ENCODE measurements at regions not wholly inside any gene's neighbourhood (a gene's known extent, or its start where the extent isn't known, plus 50 kb on each side); places are given as distances from the start of the nearest gene placed in this dataset.

GRCh38 chr9:129422032-129422842, 198.7 kb downstream of the C9orf50 start:
- no peaks in the 10 kb centered on the region for H3K9me3 Mint-ChIP-seq (ENCODE audit: low read depth)
- no peak overlapping the region for H3K4me3 Mint-ChIP-seq
- H3K27me3 Mint-ChIP-seq = no peaks in the 10 kb centered on the region
- intact Hi-C loops (cut with DNase I, micrococcal nuclease) = no loop called here
- ChIA-PET POLR2A (no interaction called here), CTCF (interaction anchor here (0.7 kb wide), 1 partner anchor 292 kb away, joined by 3 read pairs; no protein-coding TSS in a partner anchor)
- H3K27ac Mint-ChIP-seq = no peak overlapping the region
- no peaks in the 10 kb centered on the region for H3K36me3 Mint-ChIP-seq (ENCODE audit: low read depth)
- DNase-seq (no peak), ATAC-seq (no peak)
- peaks cover 11% of the 10 kb centered on the region for H3K4me1 Mint-ChIP-seq

GRCh38 chr9:129421371-129421770, 199.5 kb downstream of the C9orf50 start:
- Mint-ChIP-seq H3K9me3 (ENCODE audit: low read depth) (no peaks in the 10 kb centered on the region), H3K36me3 (ENCODE audit: low read depth) (no peaks in the 10 kb centered on the region), H3K27ac (no peak overlapping the region), H3K27me3 (no peaks in the 10 kb centered on the region), H3K4me3 (no peak overlapping the region), H3K4me1 (peaks cover 12% of the 10 kb centered on the region)
- intact Hi-C loops (cut with DNase I, micrococcal nuclease) = no loop called here
- ChIA-PET POLR2A (no interaction called here), CTCF (no interaction called here)
- DNase-seq (no peak), ATAC-seq (no peak)

- Mint-ChIP-seq H3K27me3 (no peaks in the 10 kb centered on the region), H3K4me3 (no peak overlapping the region), H3K4me1 (peaks cover 12% of the 10 kb centered on the region), H3K27ac (no peak overlapping the region), H3K36me3 (ENCODE audit: low read depth) (no peaks in the 10 kb centered on the region), H3K9me3 (ENCODE audit: low read depth) (no peaks in the 10 kb centered on the region)
- ChIA-PET POLR2A (no interaction called here), CTCF (no interaction called here)
- ATAC-seq = peak; percentile 40
- intact Hi-C loops (cut with DNase I, micrococcal nuclease) = no loop called here
- DNase-seq = no peak
Observed at GRCh38 chr9:129420721-129421120, 200.2 kb downstream of the C9orf50 start.

- Mint-ChIP-seq H3K27ac (no peak overlapping the region), H3K4me1 (peaks cover 14% of the 10 kb centered on the region), H3K27me3 (no peaks in the 10 kb centered on the region), H3K36me3 (ENCODE audit: low read depth) (no peaks in the 10 kb centered on the region), H3K9me3 (ENCODE audit: low read depth) (no peaks in the 10 kb centered on the region), H3K4me3 (no peak overlapping the region)
- ATAC-seq = no peak
- no peak for DNase-seq
- intact Hi-C loops (cut with DNase I, micrococcal nuclease) = no loop called here
- ChIA-PET CTCF (no interaction called here), POLR2A (interaction anchor here (0.7 kb wide), 1 partner anchor 13 kb away, joined by 3 read pairs; no protein-coding TSS in a partner anchor)
Observed at GRCh38 chr9:129419382-129419899, 201.5 kb downstream of the C9orf50 start.

- intact Hi-C loops (cut with DNase I, micrococcal nuclease) = no loop called here
- Mint-ChIP-seq H3K4me1 (peaks cover 17% of the 10 kb centered on the region), H3K27me3 (no peaks in the 10 kb centered on the region), H3K4me3 (no peak overlapping the region), H3K36me3 (ENCODE audit: low read depth) (no peaks in the 10 kb centered on the region), H3K27ac (no peak overlapping the region), H3K9me3 (ENCODE audit: low read depth) (no peaks in the 10 kb centered on the region)
- CTCF ChIA-PET = no interaction called here
- no peak for ATAC-seq
- DNase-seq = no peak
- POLR2A ChIA-PET = no interaction called here
Observed at GRCh38 chr9:129418451-129418850, 202.4 kb downstream of the C9orf50 start.

GRCh38 chr9:129416821-129417539, 203.9 kb downstream of the C9orf50 start:
- POLR2A ChIA-PET = interaction anchor here (1.1 kb wide), 1 partner anchor 239 kb away, joined by 3 read pairs; the partner anchor contains the start of gene IER5L
- H3K9me3 Mint-ChIP-seq (ENCODE audit: low read depth) = no peaks in the 10 kb centered on the region
- ATAC-seq (no peak), DNase-seq (no peak)
- no peaks in the 10 kb centered on the region for H3K27me3 Mint-ChIP-seq
- no peak overlapping the region for H3K4me3 Mint-ChIP-seq
- no peak overlapping the region for H3K27ac Mint-ChIP-seq
- peaks cover 16% of the 10 kb centered on the region for H3K4me1 Mint-ChIP-seq
- CTCF ChIA-PET = no interaction called here
- no peaks in the 10 kb centered on the region for H3K36me3 Mint-ChIP-seq (ENCODE audit: low read depth)
- intact Hi-C loops (cut with DNase I, micrococcal nuclease) = no loop called here

- ChIA-PET CTCF (interaction anchor here (1.1 kb wide), 1 partner anchor 177 kb away, joined by 3 read pairs; no protein-coding TSS in a partner anchor), POLR2A (interaction anchor here (1.1 kb wide), 1 partner anchor 238 kb away, joined by 3 read pairs; the partner anchor contains the start of gene IER5L)
- intact Hi-C loops (cut with DNase I, micrococcal nuclease) = no loop called here
- no peak for ATAC-seq
- DNase-seq = no peak
- Mint-ChIP-seq H3K4me3 (no peak overlapping the region), H3K4me1 (peaks cover 16% of the 10 kb centered on the region), H3K27me3 (no peaks in the 10 kb centered on the region), H3K9me3 (ENCODE audit: low read depth) (no peaks in the 10 kb centered on the region), H3K36me3 (ENCODE audit: low read depth) (no peaks in the 10 kb centered on the region), H3K27ac (no peak overlapping the region)
Observed at GRCh38 chr9:129415942-129416651, 204.8 kb downstream of the C9orf50 start.

GRCh38 chr9:129414993-129415941, 205.6 kb downstream of the C9orf50 start:
- peaks cover 6% of the 10 kb centered on the region for H3K9me3 Mint-ChIP-seq (ENCODE audit: low read depth)
- CTCF ChIA-PET = interaction anchor here (0.5 to 1.1 kb wide), 2 partner anchors 178 to 224 kb away, joined by 3 read pairs; no protein-coding TSS in a partner anchor
- peaks cover under 1% of the 10 kb centered on the region for H3K36me3 Mint-ChIP-seq (ENCODE audit: low read depth)
- POLR2A ChIA-PET = interaction anchor here (0.6 kb wide), 1 partner anchor 392 kb away, joined by 4 read pairs; no protein-coding TSS in a partner anchor
- intact Hi-C loops (cut with DNase I, micrococcal nuclease) = loop anchor here (5.0 kb wide), 3 partner anchors 72 to 958 kb away; partner anchors contain the start of gene ODF2 (in 1 of the 2)
- peak overlapping the region; percentile 94 for H3K27ac Mint-ChIP-seq
- DNase-seq (no peak), ATAC-seq (no peak)
- no peak overlapping the region for H3K4me3 Mint-ChIP-seq
- peaks cover 22% of the 10 kb centered on the region for H3K4me1 Mint-ChIP-seq
- H3K27me3 Mint-ChIP-seq = no peaks in the 10 kb centered on the region

- peak overlapping the region; percentile 94 for H3K27ac Mint-ChIP-seq
- CTCF ChIA-PET = interaction anchor here (0.5 to 0.6 kb wide), 2 partner anchors 97 to 225 kb away, joined by 3 to 4 read pairs; no protein-coding TSS in a partner anchor
- POLR2A ChIA-PET = interaction anchor here (0.6 kb wide), 1 partner anchor 75 kb away, joined by 6 read pairs; no protein-coding TSS in a partner anchor
- DNase-seq (peak; percentile 56), ATAC-seq (no peak)
- peak overlapping the region; percentile 75 for H3K4me3 Mint-ChIP-seq
- H3K9me3 Mint-ChIP-seq (ENCODE audit: low read depth) = peaks cover 9% of the 10 kb centered on the region
- H3K4me1 Mint-ChIP-seq = peaks cover 23% of the 10 kb centered on the region
- H3K27me3 Mint-ChIP-seq = no peaks in the 10 kb centered on the region
- H3K36me3 Mint-ChIP-seq (ENCODE audit: low read depth) = peaks cover 2% of the 10 kb centered on the region
- intact Hi-C loops (cut with DNase I, micrococcal nuclease) = loop anchor here (5.0 kb wide), 3 partner anchors 73 to 957 kb away; partner anchors contain the start of gene ODF2 (in 1 of the 2)
Observed at GRCh38 chr9:129414377-129414992, 206.4 kb downstream of the C9orf50 start.
